Coronary artery (tissue), 2 donors: ENCODE measurements at regions not wholly inside any gene's neighbourhood (a gene's known extent, or its start where the extent isn't known, plus 50 kb on each side); places are given as distances from the start of the nearest gene placed in this dataset.

Experiments
- DNase-seq: peaks from one replicate; pipeline ENCODE4 v3.0.0-alpha.2; 2017; ENCODE audit warnings: low spot score
- H3K27ac ChIP-seq, 2 donors: fragments of 200-600 bp; sonication (generic); one replicate each; pipeline ENCODE4 v1.5.1; 2016 to 2019
- H3K4me3 ChIP-seq: fragments of 200-600 bp; sonication (generic); 2 replicates; pipeline ENCODE4 v1.5.1; 2016; ENCODE audit warnings: mild to moderate bottlenecking, moderate library complexity
- CTCF ChIP-seq: fragments of 200-600 bp; sonication (generic); IDR thresholded peaks from one replicate; pipeline ENCODE4 v1.5.1; 2019; ENCODE audit warnings: antibody characterized with exemption

- H3K27ac ChIP-seq: no peak overlapping the region
- no peak for DNase-seq
- H3K4me3 ChIP-seq: no peak overlapping the region
- TF ChIP-seq CTCF: no peak
These were observed 112.4 kb downstream of the FBXO4 start for GRCh38 chr5:42037379-42037932.

GRCh38 chr5:42043400-42043799 is 118.3 kb downstream of the FBXO4 start:
- no peak for DNase-seq

GRCh38 chr5:42057254-42057690 is 132.2 kb downstream of the FBXO4 start:
- Histone ChIP-seq H3K27ac (no peak overlapping the region), H3K4me3 (no peak overlapping the region)
- no peak for DNase-seq
- peak; percentile 37 for TF ChIP-seq CTCF

More at GRCh38 chr5:42043400-42043799, 118.3 kb downstream of the FBXO4 start:
- H3K4me3 ChIP-seq: no peak overlapping the region
- H3K27ac ChIP-seq: no peak overlapping the region
- no peak for TF ChIP-seq CTCF

- Histone ChIP-seq H3K27ac (no peak overlapping the region), H3K4me3 (no peak overlapping the region)
- no peak for TF ChIP-seq CTCF
- no peak for DNase-seq
These were observed 134.2 kb downstream of the FBXO4 start for GRCh38 chr5:42059291-42059690.

GRCh38 chr5:42059778-42060464 is 134.8 kb downstream of the FBXO4 start:
- no peak for DNase-seq

GRCh38 chr5:42061121-42061520 is 136.0 kb downstream of the FBXO4 start:
- TF ChIP-seq CTCF: no peak
- no peak for DNase-seq
- Histone ChIP-seq H3K4me3 (no peak overlapping the region), H3K27ac (no peak overlapping the region)

More at GRCh38 chr5:42059778-42060464, 134.8 kb downstream of the FBXO4 start:
- Histone ChIP-seq H3K4me3 (no peak overlapping the region), H3K27ac (no peak overlapping the region)
- TF ChIP-seq CTCF: no peak

GRCh38 chr5:42064821-42065220 is 139.7 kb downstream of the FBXO4 start:
- no peak overlapping the region for H3K4me3 ChIP-seq
- TF ChIP-seq CTCF: no peak

More at GRCh38 chr5:42064821-42065220, 139.7 kb downstream of the FBXO4 start:
- no peak overlapping the region for H3K27ac ChIP-seq
- no peak for DNase-seq
